IMR-90 (cell line): ENCODE measurements at regions not wholly inside any gene's neighbourhood (a gene's known extent, or its start where the extent isn't known, plus 50 kb on each side); places are given as distances from the start of the nearest gene placed in this dataset.

Source experiments
- ATAC-seq: fragments of 200-7000 bp; cut with Tn5 transposase; 2 replicates; pipeline ENCODE4 v1.9.1; 2020; ENCODE audit warnings: low read depth, mild to moderate bottlenecking, moderate library complexity
- BruUV-seq: library from RNA; stranded (reverse); fragments of 400-500 nt; replicated peaks from 2 replicates; lab custom pipeline; 2021; lab: Mats Ljungman, UMichigan
- CTCF ChIA-PET: fragments of 300-600 bp; formaldehyde crosslinking; extraction: SDS; loops from one replicate; lab custom pipeline; 2021; ENCODE audit warnings: antibody characterized with exemption; lab: Yijun Ruan, JAX
- POLR2A ChIA-PET: fragments of 300-600 bp; sonication (Branson Sonifier 250); formaldehyde crosslinking; loops from one replicate; lab custom pipeline; 2022; ENCODE audit warnings: antibody characterized with exemption; ENCODE audit not compliant: unreplicated experiment; lab: Charles Lee
- DNase-seq: peaks from one replicate; pipeline ENCODE4 v3.0.0; 2013
- H2AFZ ChIP-seq: replicated peaks from 2 replicates; pipeline ENCODE3; 2013; ENCODE audit warnings: low read length, mild to moderate bottlenecking; ENCODE audit not compliant: poor library complexity
- H2AK5ac ChIP-seq: 2 replicates; pipeline ENCODE4 v1.6.1; 2013; ENCODE audit warnings: low read depth, low read length, inconsistent platforms
- H2AK9ac ChIP-seq: replicated peaks from 2 replicates; pipeline ENCODE3; 2013; ENCODE audit warnings: mild to moderate bottlenecking, low read depth, low read length, moderate library complexity; ENCODE audit not compliant: poor library complexity
- H2BK120ac ChIP-seq: 2 replicates; pipeline ENCODE4 v1.6.1; 2013; ENCODE audit warnings: low read depth, low read length, inconsistent platforms
- H2BK15ac ChIP-seq: 3 replicates; pipeline ENCODE4 v1.6.1; 2013; ENCODE audit warnings: low read depth, low read length, inconsistent platforms
- H2BK20ac ChIP-seq: 2 replicates; pipeline ENCODE4 v1.6.1; 2013; ENCODE audit warnings: low read depth, mild to moderate bottlenecking, inconsistent platforms, low read length, moderate library complexity
- H2BK5ac ChIP-seq: 2 replicates; pipeline ENCODE4 v1.6.1; 2013; ENCODE audit warnings: mild to moderate bottlenecking, low read depth, low read length, inconsistent platforms; ENCODE audit not compliant: poor library complexity, severe bottlenecking
- H3K14ac ChIP-seq: replicated peaks from 2 replicates; pipeline ENCODE4 v1.6.1; 2013; ENCODE audit warnings: low read depth, low read length, inconsistent platforms
- H3K18ac ChIP-seq: 2 replicates; pipeline ENCODE4 v1.6.1; 2013; ENCODE audit warnings: low read depth, low read length, control low read depth
- H3K23ac ChIP-seq: 2 replicates; pipeline ENCODE4 v1.6.1; 2013; ENCODE audit warnings: low read depth, low read length, inconsistent platforms
- H3K27ac ChIP-seq: 2 replicates; pipeline ENCODE4 v1.5.1; 2013; ENCODE audit warnings: mild to moderate bottlenecking, control low read depth, low read length; ENCODE audit not compliant: insufficient read depth
- H3K27me3 ChIP-seq: 2 replicates; pipeline ENCODE4 v1.6.1; 2013; ENCODE audit warnings: low read length; ENCODE audit not compliant: control insufficient read depth, insufficient read depth
- H3K36me3 ChIP-seq: 2 replicates; pipeline ENCODE4 v1.6.1; 2013; ENCODE audit warnings: low read length, mixed read lengths; ENCODE audit not compliant: control insufficient read depth, insufficient read depth
- H3K4ac ChIP-seq: 2 replicates; pipeline ENCODE4 v1.6.1; 2013; ENCODE audit warnings: low read depth, low read length, inconsistent platforms
- H3K4me1 ChIP-seq: 2 replicates; pipeline ENCODE4 v1.6.1; 2013; ENCODE audit warnings: low read length, mixed read lengths; ENCODE audit not compliant: control insufficient read depth, insufficient read depth
- H3K4me2 ChIP-seq: 2 replicates; pipeline ENCODE4 v1.6.1; 2013; ENCODE audit warnings: low read depth, mild to moderate bottlenecking, control low read depth, low read length, moderate library complexity
- H3K4me3 ChIP-seq: 2 replicates; pipeline ENCODE4 v1.5.1; 2013; ENCODE audit warnings: low read depth, mild to moderate bottlenecking, control low read depth, low read length, moderate library complexity; ENCODE audit not compliant: insufficient read depth
- H3K56ac ChIP-seq: 2 replicates; pipeline ENCODE4 v1.6.1; 2013; ENCODE audit warnings: low read length, inconsistent platforms; ENCODE audit not compliant: insufficient read depth; ENCODE audit errors: extremely low read depth
- H3K79me1 ChIP-seq, 2 experiments: 2 replicates each; pipeline ENCODE4 v1.6.1; 2013; ENCODE audit warnings: low read length in 2 of 2, inconsistent platforms in 1 of 2, low read depth in 1 of 2
- H3K9ac ChIP-seq: 2 replicates; pipeline ENCODE4 v1.6.1; 2013; ENCODE audit warnings: low read depth, low read length, control low read depth
- H3K9me1 ChIP-seq: 2 replicates; pipeline ENCODE4 v1.6.1; 2013; ENCODE audit warnings: low read length, inconsistent platforms; ENCODE audit not compliant: insufficient read depth
- H3K9me3 ChIP-seq: 2 replicates; pipeline ENCODE4 v1.6.1; 2013; ENCODE audit warnings: low read length; ENCODE audit not compliant: control insufficient read depth, insufficient read depth
- H4K20me1 ChIP-seq: 2 replicates; pipeline ENCODE4 v1.6.1; 2013; ENCODE audit warnings: low read length, inconsistent platforms; ENCODE audit not compliant: insufficient read depth
- H4K5ac ChIP-seq: 2 replicates; pipeline ENCODE4 v1.6.1; 2013; ENCODE audit warnings: mild to moderate bottlenecking, low read depth, low read length, control low read depth
- H4K8ac ChIP-seq, 2 experiments: 2 replicates each; pipeline ENCODE4 v1.6.1; 2013; ENCODE audit warnings: low read depth in 2 of 2, low read length in 2 of 2, control low read depth in 1 of 2, inconsistent platforms in 1 of 2
- H4K91ac ChIP-seq: 2 replicates; pipeline ENCODE4 v1.6.1; 2013; ENCODE audit warnings: low read depth, low read length, inconsistent platforms; ENCODE audit not compliant: insufficient read depth
- CEBPB ChIP-seq: IDR thresholded peaks from 2 replicates; pipeline ENCODE4 v1.6.1; 2012; ENCODE audit warnings: low read depth, low read length, improper control_type of control experiment
- CHD1 ChIP-seq: IDR thresholded peaks from 2 replicates; pipeline ENCODE4 v1.6.1; 2012; ENCODE audit warnings: low read depth, low read length, improper control_type of control experiment
- MXI1 ChIP-seq: IDR thresholded peaks from 2 replicates; pipeline ENCODE4 v1.6.1; 2012; ENCODE audit warnings: low read depth, mild to moderate bottlenecking, low read length, moderate library complexity, borderline replicate concordance
- WGBS, 2 experiments: methylation state at CpG; one replicate each; pipeline versions ENCODE4 v1.1.5 to v1.1.7; 2013; ENCODE audit warnings: missing lambda C conversion rate in 2 of 2; ENCODE audit not compliant: insufficient read length in 1 of 2; ENCODE audit errors: extremely low coverage in 2 of 2; 5-methylcytosine and 5-hydroxymethylcytosine counted together
- dilution Hi-C: fragments of 300-500 bp; cut with HindIII; formaldehyde crosslinking; loops from one replicate; pipeline ENCODE4 v1.14.3; 2018; ENCODE audit warnings: low sequenced_read_pairs; ENCODE audit not compliant: unreplicated experiment
- in situ Hi-C: fragments of 300-500 bp; cut with MboI; formaldehyde crosslinking; loops from 3 replicates; pipeline ENCODE4 v1.14.3; 2019; ENCODE audit warnings: low sequenced_read_pairs, inconsistent platforms, mixed read lengths
- intact Hi-C: fragments of 100-400 bp; cut with micrococcal nuclease; formaldehyde crosslinking; loops from 2 replicates; pipeline ENCODE4 v1.10.0; 2022

DNA sequence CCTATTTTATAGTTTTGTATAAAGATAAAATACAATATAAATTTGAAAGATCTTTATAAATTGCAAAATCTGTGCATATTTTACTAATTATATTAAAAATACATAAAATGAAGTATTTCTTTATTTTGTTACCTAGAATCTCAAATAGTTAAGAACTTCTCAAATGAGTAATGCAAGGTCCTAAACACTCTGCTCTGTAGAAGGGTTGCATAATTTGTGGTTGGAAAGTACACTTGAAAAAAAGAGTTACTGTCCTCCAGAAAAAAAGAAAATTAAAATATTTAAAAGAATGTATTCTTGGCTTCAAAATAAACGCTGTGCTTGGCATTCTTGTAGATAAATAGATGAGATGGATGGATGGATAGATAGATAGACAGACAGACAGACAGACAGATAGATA, 428.8 kb upstream of the CDH6 start:
- no peaks in the 10 kb centered on the region for H3K9me1 ChIP-seq
- H3K14ac ChIP-seq: no peak overlapping the region
- H3K4me2 ChIP-seq: peak overlapping the region; percentile 28; the same call in 1 of the 2 replicates
- no peak overlapping the region for H3K27ac ChIP-seq
- intact Hi-C loops (no loop called here), dilution Hi-C loops (no loop called here), in situ Hi-C loops (no loop called here)
- H3K9me3 ChIP-seq: no peaks in the 10 kb centered on the region
- peaks cover 2% of the 10 kb centered on the region; the same call in 1 of the 2 replicates for H3K4me1 ChIP-seq
- H2AK5ac ChIP-seq: no peak overlapping the region
- H4K5ac ChIP-seq: no peak overlapping the region
- no peak overlapping the region for H2BK20ac ChIP-seq
- H3K79me1 ChIP-seq: no peaks in the 10 kb centered on the region
- no peaks in the 10 kb centered on the region for H3K36me3 ChIP-seq
- peak overlapping the region; percentile 78 for H2BK5ac ChIP-seq
- H4K91ac ChIP-seq: no peak overlapping the region
- no peaks in the 10 kb centered on the region for H4K20me1 ChIP-seq
- H2AK9ac ChIP-seq: no peak overlapping the region
- no peak overlapping the region for H4K8ac ChIP-seq
- H3K23ac ChIP-seq: no peak overlapping the region
- no peak overlapping the region for H3K18ac ChIP-seq
- ChIA-PET POLR2A (no interaction called here), CTCF (no interaction called here)
- ATAC-seq (peak; percentile 62), DNase-seq (peak; percentile 72)
- no peak overlapping the region for H2BK120ac ChIP-seq
- no peak overlapping the region for H3K4ac ChIP-seq
- H3K56ac ChIP-seq: no peak overlapping the region
- H3K4me3 ChIP-seq: no peak overlapping the region
- TF ChIP-seq CHD1 (no peak), CEBPB (peak; percentile 88), MXI1 (no peak)
- H2AFZ ChIP-seq: no peak overlapping the region
- no TSS peak for BruUV-seq
- WGBS, 2 experiments: no CpG with 5 or more reads among the region's 1 CpG
- no peaks in the 10 kb centered on the region for H3K27me3 ChIP-seq
- H3K9ac ChIP-seq: no peak overlapping the region
- no peak overlapping the region for H2BK15ac ChIP-seq
